Natural killer cell (primary cell): ENCODE measurements at regions not wholly inside any gene's neighbourhood (a gene's known extent, or its start where the extent isn't known, plus 50 kb on each side); places are given as distances from the start of the nearest gene placed in this dataset.

Experiments used
- ATAC-seq, 3 donors: fragments of 150-1000 bp in 2 of 3; fragments of 200-7000 bp in 1 of 3; cut with Tn5 transposase; 1 replicate in 1 of 3; 2 replicates in 2 of 3; pipeline ENCODE4 v1.10.0; 2021; ENCODE audit warnings: mild to moderate bottlenecking in 2 of 3, moderate library complexity in 2 of 3
- DNase-seq, 2 donors: peaks; one replicate each; pipeline versions ENCODE4 v3.0.0 to v3.0.0-alpha.2; 2013 to 2021; ENCODE audit warnings: mixed read lengths in 1 of 2
- H3K27ac ChIP-seq: one replicate; pipeline ENCODE4 v1.5.1; 2013; ENCODE audit warnings: mild to moderate bottlenecking, low read length
- H3K27me3 ChIP-seq: one replicate; pipeline ENCODE4 v1.6.1; 2013; ENCODE audit warnings: low read length; ENCODE audit not compliant: control insufficient read depth, insufficient read depth
- H3K36me3 ChIP-seq: one replicate; pipeline ENCODE4 v1.6.1; 2013; ENCODE audit warnings: low read length; ENCODE audit not compliant: control insufficient read depth, insufficient read depth
- H3K4me1 ChIP-seq: one replicate; pipeline ENCODE4 v1.6.1; 2013; ENCODE audit warnings: low read length; ENCODE audit not compliant: control insufficient read depth, insufficient read depth
- H3K4me3 ChIP-seq: one replicate; pipeline ENCODE4 v1.5.1; 2013; ENCODE audit warnings: low read length
- H3K9me3 ChIP-seq: one replicate; pipeline ENCODE4 v1.6.1; 2013; ENCODE audit warnings: low read length; ENCODE audit not compliant: control insufficient read depth, insufficient read depth
- H3K27ac Mint-ChIP-seq, 2 donors: one replicate each; pipeline ENCODE4 v1.8.0; 2022; ENCODE audit warnings: mild to moderate bottlenecking in 2 of 2, mixed read lengths in 2 of 2, moderate library complexity in 1 of 2
- H3K27me3 Mint-ChIP-seq, 2 donors: one replicate each; pipeline ENCODE4 v1.8.0; 2022; ENCODE audit warnings: low read depth in 2 of 2, mixed read lengths in 2 of 2
- H3K36me3 Mint-ChIP-seq: one replicate; pipeline ENCODE4 v1.8.0; 2022; ENCODE audit warnings: mixed read lengths
- H3K4me1 Mint-ChIP-seq, 2 donors: one replicate each; pipeline ENCODE4 v1.8.0; 2022; ENCODE audit warnings: mixed read lengths in 2 of 2
- H3K4me3 Mint-ChIP-seq: one replicate; pipeline ENCODE4 v1.8.0; 2022; ENCODE audit warnings: mild to moderate bottlenecking, moderate library complexity, mixed read lengths
- H3K9me3 Mint-ChIP-seq, 2 donors: one replicate each; pipeline ENCODE4 v1.8.0; 2022; ENCODE audit warnings: mixed read lengths in 2 of 2
- CTCF ChIP-seq: fragments of 200-600 bp; IDR thresholded peaks from one replicate; pipeline ENCODE4 v1.8.0; 2022; ENCODE audit warnings: antibody characterized with exemption
- WGBS: methylation state at CpG from one replicate; pipeline ENCODE4 v1.1.7; 2013; ENCODE audit warnings: missing lambda C conversion rate; ENCODE audit not compliant: insufficient coverage; 5-methylcytosine and 5-hydroxymethylcytosine counted together
- intact Hi-C: fragments of 100-400 bp; cut with micrococcal nuclease; formaldehyde crosslinking; loops from one replicate; pipeline ENCODE4 v1.14.2; 2022

GRCh38 chr9:36731068-36731956 lies 158.6 kb downstream of the MELK start:
- ATAC-seq: no peak
- Histone ChIP-seq H3K36me3 (no peaks in the 10 kb centered on the region), H3K9me3 (no peaks in the 10 kb centered on the region), H3K27ac (no peak overlapping the region), H3K4me1 (no peaks in the 10 kb centered on the region), H3K27me3 (no peaks in the 10 kb centered on the region), H3K4me3 (no peak overlapping the region)
- Mint-ChIP-seq H3K27ac (no peak overlapping the region), H3K9me3 (no peaks in the 10 kb centered on the region), H3K36me3 (no peaks in the 10 kb centered on the region), H3K4me1 (no peaks in the 10 kb centered on the region), H3K4me3 (no peak overlapping the region), H3K27me3 (peaks cover 0 to 3% of the 10 kb centered on the region in 2 donors)
- no peak for TF ChIP-seq CTCF
- intact Hi-C loops: no loop called here
- 68% methylated on average over 10 of the region's 10 CpGs for WGBS
- no peak for DNase-seq

GRCh38 chr9:36734737-36735136 lies 162.0 kb downstream of the MELK start:
- H3K4me1 Mint-ChIP-seq: peaks cover 0 to under 1% of the 10 kb centered on the region in 2 donors
- H3K27me3 Mint-ChIP-seq: peaks cover 12 to 19% of the 10 kb centered on the region in 2 donors
- H3K9me3 Mint-ChIP-seq: no peaks in the 10 kb centered on the region
- Histone ChIP-seq H3K27ac (no peak overlapping the region), H3K27me3 (peaks cover 3% of the 10 kb centered on the region), H3K4me1 (peaks cover 3% of the 10 kb centered on the region), H3K36me3 (no peaks in the 10 kb centered on the region), H3K4me3 (no peak overlapping the region), H3K9me3 (no peaks in the 10 kb centered on the region)
- DNase-seq: no peak
- H3K4me3 Mint-ChIP-seq: no peak overlapping the region
- intact Hi-C loops: no loop called here
- no peak overlapping the region for H3K27ac Mint-ChIP-seq
- no peak for TF ChIP-seq CTCF
- WGBS: 88% methylated on average over 10 of the region's 10 CpGs
- ATAC-seq: no peak
- no peaks in the 10 kb centered on the region for H3K36me3 Mint-ChIP-seq

DNA sequence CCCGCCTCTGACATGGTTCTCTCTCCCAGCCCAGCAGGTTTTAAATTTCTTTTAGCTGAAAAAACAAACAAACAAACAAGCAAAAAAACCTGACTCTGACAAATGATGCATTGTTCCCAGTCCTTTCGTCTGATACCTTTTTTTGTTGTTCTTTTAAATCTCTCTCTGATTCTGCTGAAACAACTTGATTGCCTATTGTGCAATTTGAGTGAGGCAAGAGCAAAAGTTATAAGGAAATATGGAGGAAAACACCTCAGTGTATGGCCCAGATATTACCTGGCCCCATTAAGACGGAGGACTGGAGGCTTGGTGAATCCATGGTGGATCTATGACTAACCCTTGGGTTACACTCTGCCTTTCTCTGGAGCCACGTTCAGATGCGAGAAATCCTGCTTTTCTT lies 164.0 kb downstream of the MELK start:
- no peak overlapping the region for H3K4me3 ChIP-seq
- peaks cover 7% of the 10 kb centered on the region for H3K27me3 ChIP-seq
- TF ChIP-seq CTCF: no peak
- Mint-ChIP-seq H3K36me3 (no peaks in the 10 kb centered on the region), H3K27me3 (peaks cover 31 to 38% of the 10 kb centered on the region in 2 donors), H3K4me3 (no peak overlapping the region), H3K27ac (no peak overlapping the region), H3K9me3 (no peaks in the 10 kb centered on the region), H3K4me1 (peaks cover 0 to 6% of the 10 kb centered on the region in 2 donors)
- no peak for ATAC-seq
- 91% methylated on average over 5 of the region's 5 CpGs for WGBS
- H3K9me3 ChIP-seq: no peaks in the 10 kb centered on the region
- H3K4me1 ChIP-seq: peaks cover 6% of the 10 kb centered on the region
- no peaks in the 10 kb centered on the region for H3K36me3 ChIP-seq
- H3K27ac ChIP-seq: no peak overlapping the region
- no peak for DNase-seq
- intact Hi-C loops: no loop called here
